HG02981 (cell line): ENCODE measurements at regions not wholly inside any gene's neighbourhood (a gene's known extent, or its start where the extent isn't known, plus 50 kb on each side); places are given as distances from the start of the nearest gene placed in this dataset.

Source experiments
- ATAC-seq: cut with Tn5 transposase; IDR thresholded peaks from one replicate; pipeline ENCODE4 v1.9.1; 2021; ENCODE audit warnings: mild to moderate bottlenecking, moderate library complexity; ENCODE audit not compliant: unreplicated experiment

DNA sequence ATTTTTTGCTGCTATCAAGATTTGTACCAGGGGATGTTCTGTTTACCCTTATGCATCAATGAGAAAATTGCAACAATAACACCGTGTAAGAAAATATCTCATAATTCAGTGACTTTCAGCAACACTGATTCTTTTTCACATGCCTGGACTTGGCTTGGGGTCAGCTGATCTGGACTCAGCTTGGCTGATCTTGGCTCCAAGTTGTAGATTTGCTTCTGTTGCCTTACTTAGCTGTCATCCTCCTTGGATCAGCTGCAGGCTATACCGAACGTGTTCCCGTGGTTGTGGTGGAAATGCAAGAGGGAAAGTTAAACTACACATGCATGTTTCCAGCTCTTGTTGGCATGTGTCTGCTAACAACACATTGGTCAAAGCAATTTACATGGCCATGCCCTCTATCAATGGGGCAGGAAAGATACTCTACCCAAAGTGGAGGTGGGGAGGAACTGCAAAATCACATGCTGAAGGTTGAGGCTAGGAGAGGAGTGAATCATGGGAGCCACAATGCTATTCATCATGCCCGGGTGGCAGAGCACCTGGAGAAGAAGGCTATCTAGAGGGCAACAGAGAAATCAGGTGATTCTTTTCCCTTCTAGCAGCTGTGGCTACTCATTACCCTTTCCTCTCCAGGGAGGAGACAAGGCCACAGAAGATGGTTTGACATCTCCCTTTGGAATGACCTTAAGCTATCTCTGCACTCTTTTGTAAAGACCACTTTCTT is 1276.3 kb upstream of the AUTS2 start:
- ATAC-seq: no peak

DNA sequence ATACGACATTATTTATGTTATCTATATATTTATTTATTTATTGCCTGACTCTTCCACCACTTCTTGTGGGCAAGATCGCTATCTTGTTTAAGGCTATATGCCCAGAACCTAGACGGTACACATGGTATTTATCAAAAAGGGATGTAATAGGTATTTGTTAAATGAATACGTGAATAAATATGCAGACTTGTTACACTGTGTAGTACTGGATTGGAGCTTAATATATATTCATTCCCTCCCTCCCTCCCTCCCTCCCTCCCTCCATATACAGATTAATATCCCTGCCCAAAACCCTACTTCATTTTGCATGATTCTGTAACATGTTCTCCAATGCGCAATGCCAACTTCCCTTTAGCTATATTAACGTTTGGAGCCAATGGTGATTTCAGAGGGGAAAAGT is 1273.7 kb upstream of the AUTS2 start:
- no peak for ATAC-seq

DNA sequence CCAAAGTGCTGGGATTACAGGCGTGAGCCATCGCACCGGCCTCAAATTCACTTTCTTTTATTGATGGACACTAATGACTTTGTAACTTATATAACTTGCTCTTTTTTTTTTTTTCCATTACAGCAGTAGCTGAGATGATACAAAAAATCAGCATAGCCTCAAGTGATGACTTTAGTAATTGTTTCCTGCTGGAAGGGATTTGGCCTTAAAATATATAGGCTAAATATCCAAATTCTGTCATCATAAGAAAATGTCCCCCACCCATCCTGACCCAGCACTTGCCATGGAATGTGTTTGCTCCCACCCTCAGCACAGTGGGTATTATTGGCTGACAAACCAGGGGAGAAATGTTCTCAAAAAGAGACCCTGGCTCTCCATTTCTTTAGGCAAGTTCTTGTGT is 1264.1 kb upstream of the AUTS2 start:
- no peak for ATAC-seq

DNA sequence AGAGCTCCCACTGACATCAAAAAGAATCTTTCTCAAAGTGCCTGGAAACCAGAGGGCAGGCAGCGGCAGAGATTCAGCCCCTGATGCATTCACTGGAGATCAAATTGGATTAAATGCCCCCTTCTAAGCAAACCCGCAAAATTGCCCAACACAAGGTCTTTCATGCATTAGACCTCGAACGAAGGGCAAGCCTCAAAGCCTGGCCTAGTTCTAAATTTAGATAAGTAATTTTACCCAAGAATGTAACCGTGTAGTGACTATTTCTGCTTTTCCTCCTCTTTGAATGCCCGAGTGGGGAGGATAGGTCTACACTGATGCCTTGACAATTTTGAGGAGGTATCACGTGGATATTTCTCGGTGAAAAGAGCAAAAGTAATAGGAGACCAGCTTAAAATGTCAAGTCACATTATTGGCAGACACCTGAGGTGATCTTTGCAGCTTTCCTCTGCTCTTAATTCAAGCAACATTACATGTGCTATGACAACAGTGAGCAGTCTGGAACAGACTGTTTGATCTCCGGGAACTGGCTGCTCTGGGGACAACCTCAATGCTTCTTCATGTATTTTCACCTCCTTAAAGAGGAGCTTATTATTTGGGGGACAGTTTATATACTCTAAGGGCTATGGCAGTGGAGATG is 1263.5 kb upstream of the AUTS2 start:
- no peak for ATAC-seq

- ATAC-seq: no peak
Measured at GRCh38 chr7:68336594-68336993, 1261.7 kb upstream of the AUTS2 start.

GRCh38 chr7:68348401-68348800 is 1249.9 kb upstream of the AUTS2 start:
- no peak for ATAC-seq

DNA sequence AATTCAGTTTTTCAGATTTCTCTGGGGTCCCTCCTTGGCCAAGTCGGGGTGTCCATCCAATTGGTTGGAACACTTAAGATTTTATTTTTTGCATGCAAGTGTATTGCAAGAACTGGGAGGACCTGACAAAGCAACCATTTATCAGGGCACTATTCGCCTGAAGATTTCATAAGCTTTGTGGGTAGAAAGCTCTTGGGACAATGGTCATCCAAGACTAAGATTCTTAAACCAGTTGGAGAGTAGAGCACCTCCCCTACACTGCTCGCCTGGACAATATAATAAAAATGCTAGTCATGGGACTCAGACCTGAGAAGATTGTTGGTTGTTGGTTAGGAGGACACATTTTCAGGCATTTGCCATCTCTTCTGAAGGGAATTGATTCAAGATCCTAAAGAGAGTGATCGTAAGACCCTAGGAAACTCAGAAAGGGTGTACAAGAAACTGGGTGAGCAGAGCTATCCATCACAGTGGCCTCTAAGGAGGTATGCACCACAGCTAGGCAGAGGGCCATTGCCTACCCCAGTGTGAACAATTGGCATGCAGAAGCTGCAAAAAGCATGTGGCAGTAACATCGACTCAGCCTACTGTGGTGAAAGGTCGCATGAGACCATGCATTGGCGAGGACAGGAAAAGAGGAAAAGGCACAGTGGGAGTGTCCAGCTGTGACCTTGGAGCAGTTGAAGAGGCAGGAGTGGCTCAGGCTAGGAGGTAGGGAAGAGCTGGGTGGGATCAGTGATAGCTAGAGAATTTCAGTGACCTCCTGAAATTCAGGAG is 1235.3 kb upstream of the AUTS2 start:
- ATAC-seq: no peak

GRCh38 chr7:68364886-68365625 is 1233.2 kb upstream of the AUTS2 start:
- no peak for ATAC-seq

DNA sequence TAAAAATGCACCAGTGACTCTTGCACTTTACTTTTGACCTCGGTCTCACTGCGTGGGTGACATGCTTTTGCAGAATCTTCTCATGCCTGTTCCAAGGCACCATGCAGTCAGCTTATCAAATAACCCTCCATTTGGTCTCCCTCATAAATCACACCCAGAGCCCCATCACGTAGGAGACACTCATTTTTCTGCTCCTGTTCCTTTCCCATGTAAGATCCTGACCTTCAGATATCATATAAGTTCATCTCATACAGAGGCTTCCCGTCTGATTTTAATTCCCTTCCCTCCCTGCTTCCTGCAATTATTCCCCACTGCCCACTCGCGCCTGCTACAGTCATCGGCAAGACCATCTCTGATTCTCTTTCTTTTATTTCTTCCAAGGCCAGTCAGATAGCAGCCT is 1226.3 kb upstream of the AUTS2 start:
- ATAC-seq: no peak

DNA sequence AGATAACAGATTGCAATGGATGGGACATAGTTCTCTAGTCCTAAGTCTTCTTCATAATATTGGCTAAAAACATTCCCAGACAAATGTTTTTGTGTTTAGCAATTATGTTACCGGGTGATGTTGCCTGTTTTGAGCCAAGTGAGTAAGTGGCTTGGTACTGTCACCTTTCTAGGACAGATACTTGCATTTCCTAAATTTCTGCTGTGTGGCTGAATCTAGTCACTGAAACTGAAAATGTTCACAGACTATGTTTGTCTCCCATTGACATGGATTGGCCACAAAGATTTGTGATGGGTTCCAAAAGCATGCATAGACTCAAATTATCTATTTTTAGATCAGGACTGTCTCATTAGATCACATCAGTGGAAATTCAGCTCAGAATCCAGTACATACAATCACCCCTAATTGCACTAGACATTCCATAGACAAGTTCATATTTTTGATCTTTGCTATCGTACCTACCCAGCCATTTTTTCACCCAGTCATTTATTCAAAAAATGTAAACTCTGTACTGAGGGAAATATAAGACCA is 1222.1 kb upstream of the AUTS2 start:
- no peak for ATAC-seq

GRCh38 chr7:68381731-68382130 is 1216.5 kb upstream of the AUTS2 start:
- no peak for ATAC-seq

GRCh38 chr7:68384581-68384980 is 1213.7 kb upstream of the AUTS2 start:
- ATAC-seq: no peak

DNA sequence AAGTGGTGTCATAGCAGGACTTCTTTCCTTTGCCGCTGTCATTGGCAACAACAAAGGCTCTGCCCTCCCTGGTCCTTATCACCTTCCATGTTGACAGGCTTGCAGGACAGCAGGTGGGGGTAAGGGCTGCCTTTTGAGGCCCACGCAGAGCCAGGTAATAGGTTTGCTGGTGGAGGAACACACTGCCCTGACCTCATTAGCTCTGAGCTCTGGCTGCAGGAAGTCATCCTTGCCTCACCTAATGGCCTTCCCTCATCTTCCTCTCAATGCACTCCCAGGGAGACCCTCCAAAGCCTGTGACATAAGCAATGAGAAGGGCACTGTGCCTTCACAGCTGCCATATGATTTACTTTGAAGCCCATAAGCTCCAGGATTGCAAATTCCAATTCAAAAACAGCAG is 1205.2 kb upstream of the AUTS2 start:
- ATAC-seq: no peak

- no peak for ATAC-seq
Measured at GRCh38 chr7:68394131-68394530, 1204.1 kb upstream of the AUTS2 start.

DNA sequence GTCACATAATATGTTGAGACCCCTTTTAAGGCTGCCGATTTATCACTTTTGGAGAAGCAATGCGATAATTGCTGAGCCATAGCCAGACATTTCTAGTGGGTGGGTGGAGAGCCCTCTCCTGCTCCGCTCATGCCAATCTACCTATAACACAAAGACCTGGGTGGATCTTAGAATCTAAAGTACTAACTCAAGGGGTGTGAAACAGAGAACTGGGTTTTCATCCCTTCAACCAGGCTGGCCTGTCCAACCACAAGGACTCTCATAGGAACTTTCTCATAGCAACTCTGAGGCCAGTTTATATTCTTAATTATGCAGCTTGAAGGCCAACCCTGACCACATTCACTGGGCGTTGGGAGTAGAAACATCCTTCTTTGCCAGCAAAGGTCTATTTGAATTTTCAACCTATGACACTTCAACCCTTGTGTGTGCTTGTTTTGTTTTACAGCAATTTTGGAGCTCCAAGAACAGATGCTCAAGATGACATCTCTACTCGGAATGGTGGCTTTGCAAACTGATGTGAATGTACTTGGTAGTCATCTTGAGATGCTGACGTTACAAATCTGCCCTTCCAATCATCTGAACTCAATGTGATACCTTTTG is 1198.2 kb upstream of the AUTS2 start:
- ATAC-seq: no peak

GRCh38 chr7:68400783-68401182 is 1197.5 kb upstream of the AUTS2 start:
- ATAC-seq: no peak

DNA sequence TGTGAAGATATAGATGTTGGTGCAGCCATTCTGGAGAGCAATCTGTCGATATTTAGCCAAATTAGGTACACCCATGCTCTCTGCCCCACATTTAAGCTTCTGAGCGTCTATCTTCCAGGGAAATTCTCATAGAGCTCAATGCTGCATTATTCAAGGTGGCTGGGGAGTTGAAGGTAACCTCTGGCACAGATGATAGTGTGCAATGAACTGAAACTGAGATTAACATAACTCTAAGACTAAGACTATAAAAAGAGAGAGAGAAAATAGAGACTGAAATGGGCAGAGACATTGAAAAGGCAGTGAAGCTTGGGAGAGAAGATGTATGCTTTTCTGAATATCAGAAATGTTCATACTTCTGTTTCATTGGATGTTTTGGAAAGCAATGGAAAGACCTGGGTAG is 1197.0 kb upstream of the AUTS2 start:
- ATAC-seq: no peak

DNA sequence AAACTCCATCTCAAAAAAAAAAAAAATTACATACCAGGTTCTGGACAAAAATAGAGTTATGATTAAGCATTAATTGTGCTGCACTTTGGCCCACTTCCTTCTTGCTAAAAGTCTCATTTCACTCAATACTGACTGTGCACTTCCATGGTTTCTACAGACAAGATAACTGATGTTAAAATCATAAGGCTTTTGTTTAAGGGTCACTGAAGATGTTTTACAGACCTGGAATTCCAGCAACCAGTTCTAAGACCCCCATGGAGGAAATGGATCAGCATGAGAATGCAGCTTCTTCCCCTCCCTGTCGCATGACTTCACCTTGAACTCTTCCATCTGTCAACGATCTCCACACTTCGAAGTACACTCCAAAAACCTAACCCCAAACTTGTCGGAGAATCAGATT is 1191.8 kb upstream of the AUTS2 start:
- ATAC-seq: no peak

- no peak for ATAC-seq
Measured at GRCh38 chr7:68407460-68407859, 1190.8 kb upstream of the AUTS2 start.

DNA sequence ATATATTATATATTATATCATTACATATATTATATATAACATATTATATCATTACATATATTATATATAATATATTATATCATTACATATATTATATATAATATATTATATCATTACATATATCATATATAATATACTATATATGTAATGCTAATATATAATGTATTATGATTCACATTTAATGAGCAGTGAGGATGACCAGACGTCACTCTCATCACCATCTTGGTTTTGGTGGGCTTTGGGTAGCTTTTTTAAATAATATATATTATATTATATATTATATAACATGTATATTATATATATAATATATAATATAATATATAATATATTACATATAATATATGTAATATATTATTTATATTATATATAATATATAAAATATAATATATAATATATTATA is 1189.4 kb upstream of the AUTS2 start:
- no peak for ATAC-seq

DNA sequence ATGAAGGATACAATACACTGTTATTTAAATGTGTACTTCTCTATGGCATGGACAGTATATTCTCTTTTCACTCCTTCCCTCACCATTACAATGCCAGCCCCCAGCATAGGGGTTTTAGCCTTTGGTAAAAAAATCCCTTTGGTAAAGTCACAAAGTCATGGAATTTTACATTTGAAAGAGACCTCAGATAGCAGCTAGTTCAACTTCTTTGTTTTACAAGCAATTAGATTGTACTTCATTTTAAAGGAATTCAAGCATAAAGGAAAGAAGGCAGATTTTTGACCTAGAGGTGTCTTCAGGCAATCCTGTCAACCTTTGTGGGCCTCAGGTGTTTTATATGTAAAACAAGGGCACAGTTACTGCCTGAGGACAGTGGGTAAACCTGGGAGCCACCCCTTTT is 1188.4 kb upstream of the AUTS2 start:
- ATAC-seq: no peak
